Stimulated activated CD4-positive, alpha-beta T cell treated with anti-CD3 and anti-CD28 coated beads, Interleukin-1b, Interleukin-23, amount 100 ng/mL, for 4 hours (primary cell): ENCODE measurements at regions not wholly inside any gene's neighbourhood (a gene's known extent, or its start where the extent isn't known, plus 50 kb on each side); places are given as distances from the start of the nearest gene placed in this dataset.

Experiments
- DNase-seq, 2 donors: peaks; one replicate each; pipeline ENCODE4 v3.0.0-alpha.2; 2020; ENCODE audit warnings: low read depth in 2 of 2

DNA sequence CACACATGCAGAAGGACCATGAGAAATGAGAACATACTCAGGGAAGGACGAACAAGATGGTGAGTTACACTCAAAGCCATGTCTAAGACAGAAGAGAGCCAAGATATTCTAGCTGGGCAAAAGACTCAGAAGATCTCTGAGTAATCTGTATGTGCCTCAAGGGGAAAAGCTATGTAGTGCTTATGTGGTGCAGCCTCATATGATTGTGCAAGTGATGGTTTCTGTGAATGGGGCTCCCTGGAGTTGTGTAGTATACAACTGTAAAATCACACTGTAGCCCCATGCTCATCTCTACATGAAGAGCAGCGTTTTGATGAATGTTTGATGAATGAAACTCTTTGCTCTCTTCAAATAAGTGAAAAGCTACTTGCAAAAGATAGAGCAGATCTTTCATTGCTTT lies 57.5 kb downstream of the OSR1 start:
- DNase-seq = no peak

DNA sequence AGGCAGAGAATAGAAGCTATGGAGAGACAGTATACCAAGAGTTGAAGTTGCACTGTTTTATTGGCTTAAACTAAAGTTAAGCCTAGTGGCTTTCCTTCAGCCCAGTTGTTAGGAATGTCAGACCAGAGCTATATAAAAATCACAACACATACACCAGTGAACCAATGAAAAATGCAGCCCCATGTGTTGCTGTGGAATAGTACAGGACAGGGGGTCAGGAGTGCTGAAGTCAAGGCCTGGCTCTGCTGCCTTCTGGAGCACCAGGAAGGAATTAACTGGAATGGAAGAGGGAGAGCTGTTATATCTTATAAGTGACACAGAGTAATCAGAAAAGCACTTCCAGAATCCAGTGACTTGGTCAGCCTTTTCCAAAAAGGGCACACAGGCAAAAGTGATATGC lies 58.9 kb downstream of the OSR1 start:
- DNase-seq = no peak

DNA sequence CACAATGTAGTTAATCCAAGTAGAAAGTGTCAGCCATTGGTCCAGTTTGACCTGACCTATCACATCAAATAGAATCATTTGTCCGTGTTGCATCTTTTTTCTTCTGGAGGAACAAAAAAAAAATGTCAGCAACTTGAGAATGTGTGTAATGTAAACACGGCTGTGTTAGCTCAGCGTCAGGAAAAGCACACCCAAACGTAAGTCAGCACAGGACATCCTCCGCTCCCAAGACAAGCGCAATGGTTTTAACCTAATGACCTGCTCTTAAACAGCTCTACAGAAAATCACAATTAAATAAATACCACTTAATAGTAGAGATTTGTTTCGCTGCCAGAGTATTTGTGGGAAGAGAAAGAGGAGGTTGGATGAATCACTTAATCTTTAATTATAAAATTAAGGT lies 59.4 kb downstream of the OSR1 start:
- DNase-seq = no peak

DNA sequence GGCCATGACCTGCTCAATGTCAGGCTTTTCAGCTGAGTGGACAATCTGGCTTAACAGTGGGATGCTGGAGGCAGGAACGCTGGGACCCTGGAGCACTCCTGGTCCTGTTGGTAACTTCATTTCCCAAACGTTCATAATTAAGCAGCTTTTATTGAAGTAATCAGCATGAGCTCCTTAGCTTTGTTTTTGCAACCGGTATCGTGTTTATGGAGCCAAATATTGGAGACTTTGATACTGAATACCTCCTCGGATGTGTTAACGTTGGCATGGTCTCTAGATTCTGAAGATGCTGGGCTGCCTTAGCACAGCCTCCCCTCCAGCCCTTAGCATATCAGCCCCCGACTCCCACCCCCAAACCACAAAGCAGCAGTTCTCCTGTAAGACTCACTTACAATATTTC lies 60.7 kb downstream of the OSR1 start:
- DNase-seq = no peak

DNA sequence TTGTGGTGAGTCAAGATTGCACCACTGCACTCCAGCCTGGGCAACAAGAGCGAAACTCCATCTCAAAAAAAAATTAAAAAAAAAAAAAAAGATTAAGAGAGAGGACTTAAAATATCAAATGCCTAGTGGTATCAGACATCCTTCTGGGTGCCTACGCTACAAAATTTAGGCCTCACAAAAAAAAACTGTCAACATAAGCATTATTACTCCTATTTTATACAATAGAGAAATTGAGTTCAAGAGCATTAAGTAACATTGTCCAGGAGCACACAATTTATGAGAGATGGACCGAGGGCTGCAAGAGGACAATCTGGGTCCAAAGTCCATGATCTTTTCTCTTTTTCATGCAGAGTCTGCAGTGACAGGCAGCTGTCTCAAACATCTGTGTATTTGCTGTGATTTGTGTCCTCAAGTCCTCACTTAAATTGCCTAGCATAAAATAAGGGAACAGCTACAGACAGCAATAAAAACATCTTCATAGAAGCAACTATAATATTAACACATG lies 62.4 kb downstream of the OSR1 start:
- no peak for DNase-seq

DNA sequence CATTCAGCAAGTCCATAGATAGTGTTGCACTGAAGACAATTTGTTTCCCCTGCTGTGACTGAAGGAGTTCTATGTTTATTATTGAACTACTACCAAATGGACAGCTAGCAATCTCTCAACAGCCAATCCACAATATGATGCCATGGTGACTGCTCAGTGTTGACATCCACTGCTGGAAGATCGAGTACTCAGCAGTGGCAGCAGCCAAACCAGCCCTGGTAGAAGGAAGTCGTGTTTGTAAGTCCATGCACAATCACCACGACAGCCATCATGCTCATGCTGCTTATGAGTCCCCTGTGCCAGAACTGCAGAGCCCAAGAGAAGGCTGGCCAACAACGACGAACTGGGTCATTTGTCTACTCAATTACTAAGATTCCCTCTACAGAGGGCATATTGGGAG lies 66.4 kb downstream of the OSR1 start:
- no peak for DNase-seq

DNA sequence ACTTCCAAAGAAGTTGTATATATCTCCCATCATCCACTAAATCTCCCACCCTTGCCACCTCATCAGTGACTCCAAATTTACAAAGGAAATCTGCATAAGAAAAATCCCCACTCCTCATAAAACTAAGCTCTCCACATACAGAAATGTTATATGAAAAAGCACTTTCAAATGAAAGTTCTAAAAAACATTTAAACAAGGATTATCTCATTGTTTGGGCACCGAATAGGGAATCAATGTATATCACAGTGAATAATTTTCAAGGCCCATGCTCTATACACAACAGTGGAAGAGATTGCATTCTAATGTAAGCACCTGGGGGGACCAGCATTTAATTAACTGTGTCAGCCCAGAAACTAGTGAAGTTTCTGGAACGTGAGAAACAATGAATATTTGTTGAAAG lies 70.1 kb downstream of the OSR1 start:
- DNase-seq = no peak

DNA sequence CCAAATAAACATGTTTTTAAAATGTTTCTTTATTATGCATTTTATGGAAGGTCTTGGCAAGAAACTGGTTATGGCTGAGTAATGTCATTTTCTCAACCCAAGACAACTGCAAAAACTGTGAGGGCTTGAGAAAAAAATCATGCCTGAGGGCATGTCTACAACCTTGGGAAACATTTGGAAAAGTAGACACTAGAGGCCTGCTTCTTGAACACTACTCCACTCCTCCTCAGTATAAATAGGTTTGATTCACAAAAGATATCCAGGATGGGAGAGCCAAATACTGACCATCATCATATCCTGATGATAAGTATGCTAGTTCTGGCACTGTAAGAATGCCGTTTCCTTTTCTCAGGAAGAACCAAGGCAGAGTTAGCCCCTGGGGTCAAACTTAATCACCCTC lies 71.1 kb downstream of the OSR1 start:
- no peak for DNase-seq

DNA sequence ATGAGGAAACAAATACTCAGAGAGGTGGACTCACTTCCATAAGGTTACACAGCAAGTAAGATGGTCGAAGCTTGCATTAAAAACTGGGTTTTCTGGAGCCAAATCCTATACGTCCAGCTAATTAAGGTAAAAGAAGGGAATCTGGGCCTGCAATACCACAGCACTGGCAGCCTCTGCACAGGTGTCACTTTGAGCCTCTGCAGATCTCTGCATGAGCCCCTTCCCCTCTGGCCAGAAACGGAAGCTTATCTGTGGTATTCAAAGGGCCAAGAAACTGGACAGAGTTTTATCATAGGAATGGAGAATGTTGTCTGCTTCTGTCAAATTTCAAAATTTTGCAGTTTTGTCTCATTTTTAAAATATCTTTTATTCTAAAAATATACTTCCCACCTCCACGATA lies 76.1 kb downstream of the OSR1 start:
- no peak for DNase-seq

DNA sequence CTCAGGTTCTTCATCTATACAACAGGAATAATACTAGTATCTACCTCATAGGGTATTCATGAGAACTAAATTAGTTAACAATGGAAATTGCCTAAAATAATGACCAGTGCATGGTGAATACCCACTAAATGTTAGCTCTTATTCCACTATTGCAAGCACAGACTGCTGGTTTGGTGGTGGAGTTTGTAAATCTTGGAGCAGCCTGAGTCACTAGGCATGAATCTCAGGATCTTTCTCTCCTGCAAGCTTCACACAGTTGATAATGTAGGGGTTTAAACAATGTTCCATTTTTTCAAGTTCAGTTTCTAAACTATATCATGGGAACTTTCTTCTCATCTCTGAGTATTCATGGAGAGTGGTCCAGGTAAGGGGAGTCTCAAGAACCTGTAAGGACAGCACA lies 84.0 kb downstream of the OSR1 start:
- no peak for DNase-seq

DNA sequence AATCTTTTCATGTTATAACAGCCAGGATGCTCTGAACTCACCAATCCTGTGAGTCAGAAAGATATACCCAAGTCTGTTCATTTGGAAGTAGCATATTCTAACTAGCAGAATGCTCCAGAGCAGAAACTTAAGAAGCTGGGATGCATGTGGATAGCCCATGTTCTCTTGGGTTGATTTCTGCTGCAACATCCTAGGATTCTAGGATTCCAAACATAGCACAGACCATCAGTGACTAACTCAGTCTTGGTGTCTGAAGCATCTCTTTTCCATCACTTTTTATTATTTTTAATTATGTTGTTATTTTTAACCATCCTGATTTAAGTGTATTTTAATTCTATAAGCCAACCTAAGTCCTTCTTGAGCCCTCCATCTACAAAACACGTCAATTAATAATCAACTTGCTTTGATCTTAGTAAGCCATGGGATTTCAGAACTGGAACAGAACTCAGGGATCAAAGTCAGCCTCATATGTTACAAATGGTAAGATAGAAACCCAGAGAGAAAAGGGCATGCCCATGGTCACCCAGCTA lies 85.4 kb downstream of the OSR1 start:
- no peak for DNase-seq

DNA sequence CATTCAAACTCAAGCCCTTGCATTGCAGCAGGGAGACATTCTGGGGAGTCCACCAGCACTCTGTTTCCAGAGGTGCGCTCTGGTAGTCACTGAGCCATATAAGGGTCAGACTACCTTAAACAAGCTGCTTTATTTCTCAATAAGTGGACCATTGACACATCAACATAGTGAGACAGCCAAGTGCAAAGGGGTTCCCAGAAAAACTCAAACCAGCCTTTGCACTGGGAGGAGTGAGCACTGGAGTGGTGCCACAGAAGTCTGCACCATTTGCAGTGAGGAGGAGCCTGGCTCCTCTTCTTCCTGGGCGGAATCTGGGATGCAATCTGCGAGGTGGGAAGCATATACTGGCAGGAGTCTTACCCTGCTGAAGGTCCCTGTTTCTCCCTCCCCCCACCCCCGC lies 86.4 kb downstream of the OSR1 start:
- no peak for DNase-seq

DNA sequence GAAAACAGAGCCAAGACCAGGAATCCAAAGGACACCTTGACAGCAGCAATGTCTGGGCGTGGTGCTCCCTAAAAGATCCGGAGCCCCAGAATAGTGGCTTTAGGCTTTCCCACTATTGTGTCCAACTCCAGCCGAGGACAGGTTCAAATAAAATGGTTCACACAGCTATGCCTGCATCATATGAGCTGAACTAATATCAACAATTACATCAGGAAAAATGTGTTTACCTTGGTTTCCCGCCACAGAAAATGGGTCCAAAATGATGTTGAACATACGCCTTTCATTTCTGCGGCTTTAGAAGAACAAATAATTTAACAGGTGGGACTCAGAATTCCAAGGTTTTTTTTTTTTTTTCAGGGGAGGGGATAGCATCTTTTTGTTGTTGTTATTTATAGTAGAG lies 93.6 kb downstream of the OSR1 start:
- DNase-seq = no peak

DNA sequence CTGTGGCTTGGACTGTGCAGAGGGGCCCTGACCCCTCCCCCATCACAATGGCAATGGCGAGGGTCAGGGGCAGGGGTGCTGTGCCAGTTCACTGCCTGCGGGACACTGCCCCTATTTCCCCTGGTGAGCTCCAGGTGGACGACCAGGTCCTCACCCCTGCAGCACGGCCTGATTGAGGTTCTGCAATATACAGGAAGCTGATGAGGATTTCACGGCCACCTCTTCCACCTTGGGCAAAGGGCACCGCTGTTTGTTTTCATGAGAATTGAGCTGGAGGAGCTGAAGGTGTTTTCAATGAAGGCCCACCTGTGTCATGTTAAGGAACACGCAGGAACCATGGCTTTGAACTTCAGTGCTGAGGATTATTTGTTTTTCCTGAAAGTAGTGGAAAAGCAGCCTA lies 96.3 kb downstream of the OSR1 start:
- DNase-seq = no peak

DNA sequence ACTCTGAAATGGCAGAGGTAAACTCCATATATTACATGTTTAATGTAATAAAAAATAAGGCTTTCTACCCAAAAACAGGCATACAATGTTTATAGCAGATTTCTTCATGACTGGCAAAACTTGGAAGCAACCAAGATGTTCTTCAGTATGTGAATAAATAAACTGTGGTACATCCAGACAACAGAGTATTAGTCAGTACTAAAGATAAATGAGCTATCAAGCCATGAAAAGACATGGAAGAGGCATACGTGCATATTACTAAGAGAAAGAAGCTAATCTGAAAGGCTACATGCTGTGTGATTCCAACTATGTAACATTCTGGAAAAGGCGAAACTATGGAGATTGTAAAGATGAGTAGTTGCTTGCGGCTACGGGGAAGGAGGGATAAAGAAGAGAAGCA lies 97.4 kb downstream of the OSR1 start:
- DNase-seq = no peak

DNA sequence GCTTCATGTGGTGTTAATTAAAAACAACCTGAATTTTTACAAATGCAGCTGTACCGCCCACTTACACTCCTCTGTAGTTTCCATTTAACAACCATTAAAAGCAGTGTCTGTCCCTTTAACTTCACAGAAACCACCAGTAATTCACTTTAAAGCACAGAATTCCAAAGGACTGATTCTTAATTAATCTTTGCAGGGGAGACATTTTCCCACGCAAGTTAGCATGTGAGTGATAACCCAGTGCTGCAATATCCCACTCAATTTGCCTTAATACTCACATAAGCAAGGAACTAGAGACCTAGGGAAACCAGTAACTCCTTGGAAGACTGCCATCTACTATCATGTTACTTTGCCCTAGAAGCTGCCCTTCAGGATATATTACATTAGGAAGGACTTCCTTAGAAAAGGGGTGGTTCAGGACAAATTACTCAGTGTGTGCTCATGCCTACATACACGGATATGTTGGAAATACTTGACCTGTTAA lies 102.3 kb downstream of the OSR1 start:
- DNase-seq = no peak

DNA sequence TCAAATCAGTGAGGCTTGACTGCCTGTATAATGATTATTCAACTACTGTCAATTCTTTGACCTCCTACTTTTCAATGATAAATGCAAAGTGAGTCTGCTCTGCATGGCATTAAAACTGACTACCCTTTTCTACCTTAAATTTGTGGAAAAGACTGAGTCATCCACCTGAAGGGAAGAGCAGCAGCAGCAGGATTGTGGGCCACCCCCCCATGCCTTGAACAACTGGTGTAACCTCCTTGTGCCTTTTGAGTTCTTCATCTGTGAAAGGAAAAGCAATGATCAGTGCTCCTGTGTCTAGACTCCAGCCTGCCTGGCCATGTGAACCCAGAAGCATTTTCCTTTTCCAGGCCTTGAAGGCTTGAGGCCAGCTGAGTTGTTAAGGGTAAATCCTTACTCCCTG lies 102.9 kb downstream of the OSR1 start:
- DNase-seq = no peak

DNA sequence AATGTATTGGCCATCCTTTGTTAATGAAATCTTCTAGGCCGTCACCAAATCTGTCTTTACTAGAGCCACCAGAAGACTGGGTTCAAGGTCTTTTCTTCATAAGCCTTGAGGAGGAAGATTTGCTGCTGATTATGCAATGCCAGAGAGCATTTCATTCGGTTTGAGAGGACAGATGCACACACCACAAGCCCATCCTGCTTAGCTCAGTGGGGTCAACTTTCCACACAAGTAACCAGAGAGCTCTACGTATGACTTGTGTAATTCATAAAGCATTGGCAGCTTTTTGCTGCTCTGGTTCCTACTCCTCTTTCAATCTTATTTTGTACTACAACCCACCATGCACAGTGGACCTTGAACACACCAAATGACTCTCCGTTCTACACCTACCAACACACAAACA lies 106.9 kb downstream of the OSR1 start:
- DNase-seq = no peak

DNA sequence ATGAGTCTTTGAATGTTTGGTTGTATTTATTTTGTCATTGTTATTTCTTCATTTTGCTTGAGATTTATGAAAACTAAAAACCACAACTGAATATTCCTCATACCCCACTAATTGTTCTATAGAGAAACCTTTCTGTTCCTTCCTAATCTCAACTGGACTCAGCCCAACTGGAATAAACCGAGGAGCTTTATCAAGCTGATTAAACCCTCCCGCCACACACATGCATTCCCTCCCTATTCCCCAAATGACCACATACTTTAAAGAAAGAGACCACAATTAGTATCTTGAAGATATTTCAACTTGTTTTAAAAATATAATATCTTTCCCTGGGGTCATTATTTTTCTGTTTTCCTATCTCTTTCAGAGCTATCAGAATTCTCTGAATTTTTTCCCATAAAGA lies 107.5 kb downstream of the OSR1 start:
- no peak for DNase-seq

DNA sequence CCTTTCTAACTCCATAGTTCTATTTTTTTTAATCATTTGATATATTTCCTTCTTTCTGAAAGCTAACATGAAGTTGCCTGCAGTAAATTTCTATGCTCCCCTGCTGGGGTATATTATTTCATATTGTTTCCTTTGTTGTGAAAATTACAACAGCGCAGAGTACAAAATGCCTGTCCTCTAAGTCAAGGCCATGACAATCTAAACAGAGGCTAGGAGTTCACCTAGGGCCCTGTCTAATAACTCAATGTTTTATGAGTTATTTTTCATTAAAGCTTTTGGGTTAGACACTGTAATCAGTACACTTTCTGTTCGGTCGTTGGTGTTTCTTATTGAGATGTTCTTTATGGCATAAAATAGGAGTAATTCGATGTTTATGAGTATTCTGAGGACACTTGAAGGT lies 111.2 kb downstream of the OSR1 start:
- DNase-seq = no peak

DNA sequence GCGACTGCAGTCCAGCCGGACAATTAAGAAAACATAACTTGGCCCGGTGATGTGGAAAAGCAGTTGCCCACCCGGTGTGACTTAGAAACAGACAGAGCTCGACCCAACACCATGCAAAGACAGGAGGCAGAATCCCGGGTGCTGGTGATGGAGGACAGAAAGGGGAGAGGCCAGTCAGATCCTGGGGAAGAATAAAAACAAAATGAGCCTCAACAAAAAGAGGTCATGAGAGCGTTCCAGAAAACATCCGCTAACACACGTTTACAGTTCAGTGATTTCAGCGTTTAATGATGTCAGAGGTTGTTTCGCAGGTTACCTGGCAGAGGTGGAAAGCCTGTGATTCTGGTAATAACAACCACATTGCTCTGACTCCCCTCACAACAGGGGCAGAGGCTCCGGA lies 111.9 kb downstream of the OSR1 start:
- no peak for DNase-seq

DNA sequence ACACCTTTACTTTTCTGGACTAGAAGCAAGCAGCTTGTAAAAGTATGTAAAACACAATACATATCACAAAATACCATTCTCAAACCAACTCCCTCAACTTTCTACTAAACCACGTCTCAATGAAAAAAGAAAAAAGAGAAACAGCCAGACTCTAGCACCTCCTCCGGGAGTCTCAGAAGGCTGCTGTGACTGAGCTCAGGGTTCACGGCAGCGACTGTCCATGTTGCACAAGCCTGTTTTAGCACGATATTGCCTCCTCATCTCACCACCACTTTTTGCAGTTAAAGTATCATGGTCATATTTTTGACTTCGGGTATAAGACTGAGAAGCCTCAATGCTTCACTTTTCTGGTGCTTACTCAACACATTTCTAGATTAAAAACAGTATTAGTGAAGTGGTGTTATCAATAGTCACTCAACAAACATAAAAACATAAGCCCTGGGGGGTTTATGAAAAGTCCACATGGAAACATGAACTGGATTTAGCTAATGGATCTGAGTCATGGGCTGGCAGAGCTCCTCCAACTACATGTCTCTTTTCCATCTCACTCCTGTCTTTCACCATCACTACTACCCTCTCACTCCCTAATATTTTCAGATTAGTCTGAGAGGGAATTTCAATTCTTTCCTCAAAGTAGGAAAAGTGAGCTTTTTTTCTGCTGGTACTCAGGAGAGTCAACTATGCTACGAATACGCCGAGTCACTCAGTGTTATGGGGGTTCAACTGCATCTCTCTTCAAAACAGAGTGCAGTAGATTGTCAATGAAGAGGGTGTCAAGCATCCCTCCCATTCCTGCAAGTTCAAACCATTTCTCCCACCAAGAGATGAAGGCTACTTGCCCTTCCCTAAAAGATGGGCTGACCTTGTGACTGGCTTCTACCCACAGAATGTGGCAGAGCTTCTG lies 113.7 kb downstream of the OSR1 start:
- DNase-seq = no peak

DNA sequence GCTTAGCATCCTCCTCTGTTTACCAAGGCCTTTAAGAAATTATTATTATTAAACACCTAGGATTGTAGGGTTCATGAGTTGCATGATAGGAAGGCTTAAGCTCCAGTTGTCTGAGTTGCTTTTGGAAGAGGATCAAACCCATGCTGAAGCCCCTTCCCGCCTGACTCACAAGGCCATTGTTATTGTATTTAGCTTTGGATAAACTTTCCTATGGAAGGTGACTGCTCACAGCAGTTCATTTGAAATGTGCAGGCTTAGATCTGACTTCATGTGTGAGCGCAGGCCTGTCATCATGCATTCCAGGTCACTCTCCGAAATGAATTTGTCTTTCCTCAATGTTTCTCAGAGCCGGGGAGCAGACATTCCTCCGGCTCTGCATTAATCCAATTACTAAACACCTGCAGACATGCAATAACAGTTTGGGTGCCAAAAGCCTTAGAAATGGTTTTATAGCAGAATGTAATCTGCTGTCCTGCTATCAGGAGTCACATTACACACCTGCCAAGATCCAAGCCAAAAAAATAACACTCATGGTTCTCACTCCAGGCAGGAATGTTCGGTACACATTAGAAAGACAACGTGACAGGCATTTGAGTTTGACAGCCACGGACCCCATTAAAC lies 119.9 kb downstream of the OSR1 start:
- no peak for DNase-seq
